SU-DHL-6 (cell line): ENCODE measurements at regions not wholly inside any gene's neighbourhood (a gene's known extent, or its start where the extent isn't known, plus 50 kb on each side); places are given as distances from the start of the nearest gene placed in this dataset.

Source experiments
- H2AFZ ChIP-seq: fragments of 200-600 bp; sonication (generic); 2 replicates; pipeline ENCODE4 v1.6.1; 2014; ENCODE audit warnings: low read depth, mild to moderate bottlenecking, moderate library complexity, mixed read lengths, antibody characterized with exemption, low read length; ENCODE audit not compliant: severe bottlenecking
- H3F3A ChIP-seq: fragments of 200-600 bp; shearing (Covaris generic); 2 replicates; pipeline ENCODE4 v1.6.0; 2016; ENCODE audit warnings: antibody characterized with exemption, mild to moderate bottlenecking; ENCODE audit not compliant: insufficient read depth
- H3K27ac ChIP-seq: fragments of 200-600 bp; sonication (generic); 2 replicates; pipeline ENCODE4 v1.5.1; 2016; ENCODE audit warnings: low read depth, mild to moderate bottlenecking, low read length, moderate library complexity, mixed read lengths
- H3K27me3 ChIP-seq: fragments of 200-600 bp; sonication (generic), shearing (Covaris generic); 2 replicates; pipeline ENCODE4 v1.6.0; 2014; ENCODE audit warnings: mild to moderate bottlenecking, low read length
- H3K36me3 ChIP-seq: fragments of 200-600 bp; sonication (generic); 2 replicates; pipeline ENCODE4 v1.6.1; 2014; ENCODE audit warnings: mild to moderate bottlenecking, low read length, mixed read lengths
- H3K4me2 ChIP-seq: fragments of 300-600, 200-600 bp; shearing (Covaris generic), sonication (generic); 2 replicates; pipeline ENCODE4 v1.6.0; 2014; ENCODE audit warnings: low read length, low read depth, mild to moderate bottlenecking; ENCODE audit not compliant: poor library complexity, severe bottlenecking
- H3K4me3 ChIP-seq: fragments of 200-600 bp; sonication (generic); 2 replicates; pipeline ENCODE4 v1.5.1; 2014; ENCODE audit warnings: antibody characterized with exemption, low read length, mild to moderate bottlenecking, mixed read lengths; ENCODE audit not compliant: insufficient read depth, poor library complexity, severe bottlenecking
- H3K79me2 ChIP-seq: fragments of 200-600 bp; sonication (generic); 2 replicates; pipeline ENCODE4 v1.6.1; 2014; ENCODE audit warnings: mild to moderate bottlenecking, low read length, moderate library complexity; ENCODE audit not compliant: insufficient read depth
- H3K9ac ChIP-seq: fragments of 200-600 bp; sonication (generic); 2 replicates; pipeline ENCODE4 v1.7.0; 2014; ENCODE audit warnings: mild to moderate bottlenecking, low read length
- H3K9me2 ChIP-seq: fragments of 200-600 bp; sonication (generic); replicated peaks from 2 replicates; pipeline ENCODE4 v1.6.1; 2014; ENCODE audit warnings: low read length; ENCODE audit not compliant: insufficient read depth
- H3K9me3 ChIP-seq: fragments of 200-600 bp; sonication (generic); 2 replicates; pipeline ENCODE4 v1.6.1; 2014; ENCODE audit warnings: low read length, mixed read lengths; ENCODE audit not compliant: insufficient read depth
- H4K20me1 ChIP-seq: fragments of 200-600 bp; sonication (generic); 2 replicates; pipeline ENCODE4 v1.6.1; 2014; ENCODE audit warnings: low read depth, mild to moderate bottlenecking, antibody characterized with exemption, low read length, moderate library complexity, mixed read lengths
- EZH2phosphoT487 ChIP-seq: fragments of 200-600 bp; sonication (generic), shearing (Covaris generic); conservative IDR thresholded peaks from 2 replicates; pipeline ENCODE4 v1.6.1; 2018; ENCODE audit warnings: mild to moderate bottlenecking, antibody characterized with exemption, low read length, moderate library complexity, mixed read lengths
- TF ChIP-seq, protein P1 (sequence below): fragments of 200-600 bp; sonication (generic); IDR thresholded peaks from one replicate; pipeline ENCODE4 v1.5.1; 2017; ENCODE audit warnings: antibody characterized with exemption, mild to moderate bottlenecking, low read length, moderate library complexity; ENCODE audit not compliant: insufficient read depth, poor library complexity, severe bottlenecking

DNA sequence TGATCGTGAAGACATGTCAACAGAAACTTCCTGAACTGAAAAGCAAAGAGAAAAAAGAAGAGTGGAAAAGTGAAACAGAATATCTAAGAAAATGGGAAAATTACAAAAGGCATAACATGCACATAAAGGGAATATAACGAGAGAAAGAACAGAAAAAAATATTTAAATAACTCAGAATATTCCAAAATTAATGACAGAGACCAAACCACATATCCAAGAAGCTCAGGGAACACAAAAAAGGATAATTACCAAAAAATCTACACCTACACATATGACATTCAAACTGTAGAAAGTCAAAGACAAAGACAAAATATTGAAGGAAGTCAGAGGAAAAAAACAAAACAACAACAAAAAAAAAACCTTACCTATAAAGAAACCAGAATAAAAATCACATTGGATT is 105.5 kb downstream of the OR13A1 start:
- Histone ChIP-seq H2AFZ (no peak overlapping the region), H3K9me3 (no peaks in the 10 kb centered on the region), H3K4me2 (no peak overlapping the region), H3K9ac (no peak overlapping the region), H3K27me3 (no peaks in the 10 kb centered on the region), H3K36me3 (no peaks in the 10 kb centered on the region), H3K79me2 (no peaks in the 10 kb centered on the region), H4K20me1 (no peaks in the 10 kb centered on the region), H3F3A (no peaks in the 10 kb centered on the region), H3K4me3 (no peak overlapping the region), H3K9me2 (no peaks in the 10 kb centered on the region), H3K27ac (no peak overlapping the region)
- no peak for TF ChIP-seq EZH2phosphoT487
- TF ChIP-seq, protein P1, sequence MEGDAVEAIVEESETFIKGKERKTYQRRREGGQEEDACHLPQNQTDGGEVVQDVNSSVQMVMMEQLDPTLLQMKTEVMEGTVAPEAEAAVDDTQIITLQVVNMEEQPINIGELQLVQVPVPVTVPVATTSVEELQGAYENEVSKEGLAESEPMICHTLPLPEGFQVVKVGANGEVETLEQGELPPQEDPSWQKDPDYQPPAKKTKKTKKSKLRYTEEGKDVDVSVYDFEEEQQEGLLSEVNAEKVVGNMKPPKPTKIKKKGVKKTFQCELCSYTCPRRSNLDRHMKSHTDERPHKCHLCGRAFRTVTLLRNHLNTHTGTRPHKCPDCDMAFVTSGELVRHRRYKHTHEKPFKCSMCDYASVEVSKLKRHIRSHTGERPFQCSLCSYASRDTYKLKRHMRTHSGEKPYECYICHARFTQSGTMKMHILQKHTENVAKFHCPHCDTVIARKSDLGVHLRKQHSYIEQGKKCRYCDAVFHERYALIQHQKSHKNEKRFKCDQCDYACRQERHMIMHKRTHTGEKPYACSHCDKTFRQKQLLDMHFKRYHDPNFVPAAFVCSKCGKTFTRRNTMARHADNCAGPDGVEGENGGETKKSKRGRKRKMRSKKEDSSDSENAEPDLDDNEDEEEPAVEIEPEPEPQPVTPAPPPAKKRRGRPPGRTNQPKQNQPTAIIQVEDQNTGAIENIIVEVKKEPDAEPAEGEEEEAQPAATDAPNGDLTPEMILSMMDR = no peak

DNA sequence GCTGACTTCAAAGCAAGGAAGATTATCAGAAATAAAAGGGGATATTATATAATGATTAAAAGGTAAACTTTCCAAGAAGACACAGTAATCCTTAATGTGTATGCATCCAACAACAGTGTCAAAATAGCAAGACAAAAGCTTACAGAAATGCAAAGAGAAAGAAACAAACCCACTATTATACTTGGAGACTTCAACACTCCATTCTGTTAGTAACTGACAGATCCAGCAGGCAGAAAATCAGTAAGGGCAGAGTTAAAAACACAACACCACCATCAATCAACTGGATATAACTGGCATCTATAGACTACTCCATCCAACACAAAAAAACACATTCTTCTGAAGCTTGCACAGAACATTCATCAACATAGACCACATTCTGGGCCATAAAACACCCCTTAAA is 103.8 kb downstream of the OR13A1 start:
- no peak overlapping the region for H3K9ac ChIP-seq
- H3K36me3 ChIP-seq = no peaks in the 10 kb centered on the region
- no peaks in the 10 kb centered on the region for H4K20me1 ChIP-seq
- no peaks in the 10 kb centered on the region for H3K79me2 ChIP-seq
- no peaks in the 10 kb centered on the region for H3K9me3 ChIP-seq
- no peaks in the 10 kb centered on the region for H3F3A ChIP-seq
- no peak overlapping the region for H2AFZ ChIP-seq
- H3K27ac ChIP-seq = no peak overlapping the region
- no peak for TF ChIP-seq EZH2phosphoT487
- TF ChIP-seq, protein P1 = no peak
- H3K4me2 ChIP-seq = no peak overlapping the region
- no peaks in the 10 kb centered on the region for H3K27me3 ChIP-seq
- H3K4me3 ChIP-seq = no peak overlapping the region
- H3K9me2 ChIP-seq = no peaks in the 10 kb centered on the region

DNA sequence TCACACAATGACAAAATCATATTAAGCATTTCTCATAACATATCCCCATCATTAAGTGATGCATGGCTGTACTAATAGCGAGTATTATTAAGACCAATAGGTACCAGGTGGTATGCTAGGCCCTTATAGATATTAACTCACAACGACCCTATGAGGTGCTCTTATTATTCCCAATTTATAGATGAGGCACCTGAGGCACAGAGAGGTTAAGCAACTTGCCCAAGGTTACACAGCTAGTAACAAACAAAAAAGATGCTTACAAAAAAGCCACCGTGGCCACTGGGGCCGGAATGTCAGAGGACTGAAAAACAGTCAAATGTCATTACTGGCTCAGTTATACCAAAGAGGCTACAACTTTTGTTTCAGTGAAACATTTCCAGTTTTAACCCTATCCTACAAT is 96.0 kb downstream of the OR13A1 start:
- Histone ChIP-seq H4K20me1 (no peaks in the 10 kb centered on the region), H3F3A (no peaks in the 10 kb centered on the region), H3K36me3 (no peaks in the 10 kb centered on the region), H2AFZ (no peak overlapping the region), H3K27me3 (no peaks in the 10 kb centered on the region), H3K27ac (no peak overlapping the region), H3K79me2 (no peaks in the 10 kb centered on the region), H3K9ac (no peak overlapping the region), H3K9me2 (no peaks in the 10 kb centered on the region), H3K4me3 (no peak overlapping the region), H3K9me3 (no peaks in the 10 kb centered on the region), H3K4me2 (no peak overlapping the region)
- no peak for TF ChIP-seq EZH2phosphoT487
- TF ChIP-seq, protein P1 = no peak
